H1 (cell line): ENCODE measurements at regions not wholly inside any gene's neighbourhood (a gene's known extent, or its start where the extent isn't known, plus 50 kb on each side); places are given as distances from the start of the nearest gene placed in this dataset.

Source experiments
- CTCF ChIA-PET: fragments of 300-600 bp; sonication (Branson Sonifier 250); formaldehyde crosslinking; loops from one replicate; lab custom pipeline; 2021; ENCODE audit not compliant: partially characterized antibody; lab: Charles Lee
- POLR2A ChIA-PET: fragments of 300-600 bp; sonication (Branson Sonifier 250); formaldehyde crosslinking; loops from one replicate; lab custom pipeline; 2021; ENCODE audit warnings: inconsistent platforms; ENCODE audit not compliant: partially characterized antibody; lab: Charles Lee
- DNase-seq, 2 experiments: peaks; one replicate each; pipeline versions ENCODE4 v3.0.0 to v3.0.0-alpha.2; 2010 to 2022; ENCODE audit warnings: low spot score in 2 of 2, low read depth in 1 of 2, mixed read lengths in 1 of 2
- FAIRE-seq: peaks from 2 replicates; lab custom pipeline; 2011; peaks lifted over from hg19 to GRCh38; lab: Jason Lieb, UNC
- H2AFZ ChIP-seq: 2 replicates; pipeline ENCODE4 v1.8.1; 2012; ENCODE audit warnings: low read length, inconsistent platforms
- H2AK5ac ChIP-seq: 2 replicates; pipeline ENCODE4 v1.6.1; 2013; ENCODE audit warnings: low read depth, low read length
- H2BK120ac ChIP-seq: replicated peaks from 2 replicates; pipeline ENCODE3; 2013; ENCODE audit warnings: low read depth, low read length, inconsistent platforms
- H2BK12ac ChIP-seq: 2 replicates; pipeline ENCODE4 v1.6.1; 2013; ENCODE audit warnings: low read depth, low read length
- H2BK15ac ChIP-seq: 2 replicates; pipeline ENCODE4 v1.6.1; 2013; ENCODE audit warnings: low read length
- H2BK20ac ChIP-seq: 2 replicates; pipeline ENCODE4 v1.6.1; 2013; ENCODE audit warnings: low read length
- H2BK5ac ChIP-seq: 2 replicates; pipeline ENCODE4 v1.6.1; 2013; ENCODE audit warnings: low read depth, low read length
- H3K14ac ChIP-seq: 2 replicates; pipeline ENCODE4 v1.6.1; 2013; ENCODE audit warnings: inconsistent platforms; ENCODE audit not compliant: insufficient read length
- H3K18ac ChIP-seq: 2 replicates; pipeline ENCODE4 v1.6.1; 2013; ENCODE audit warnings: low read length; ENCODE audit errors: extremely low read depth
- H3K23ac ChIP-seq: 2 replicates; pipeline ENCODE4 v1.6.1; 2013; ENCODE audit warnings: inconsistent platforms; ENCODE audit not compliant: insufficient read length
- H3K23me2 ChIP-seq: 2 replicates; pipeline ENCODE4 v1.6.1; 2013; ENCODE audit warnings: low read depth, low read length
- H3K27ac ChIP-seq: 2 replicates; pipeline ENCODE4 v1.6.1; 2011; ENCODE audit warnings: low read depth, low read length, inconsistent platforms
- H3K27me3 ChIP-seq, 4 experiments: replicated peaks in 1 of 4; 1 replicate in 1 of 4; 2 replicates in 3 of 4; pipeline versions ENCODE4 v1.6.1 to v1.8.1; 2011 to 2013; ENCODE audit warnings: low read length in 3 of 4, mild to moderate bottlenecking in 3 of 4, inconsistent platforms in 2 of 4, mixed read lengths in 2 of 4, moderate library complexity in 1 of 4; ENCODE audit not compliant: control insufficient read depth in 3 of 4, insufficient read depth in 3 of 4; ENCODE audit errors: extremely low read depth in 1 of 4
- H3K36me3 ChIP-seq, 4 experiments: 2 replicates each; pipeline versions ENCODE4 v1.6.1 to v1.8.1; 2011 to 2013; ENCODE audit warnings: mild to moderate bottlenecking in 4 of 4, low read length in 3 of 4, moderate library complexity in 2 of 4, control low read depth in 1 of 4, inconsistent platforms in 1 of 4; ENCODE audit not compliant: insufficient read depth in 4 of 4, control insufficient read depth in 2 of 4
- H3K4ac ChIP-seq: replicated peaks from 2 replicates; pipeline ENCODE3; 2013; ENCODE audit warnings: low read length, low read depth, mixed read lengths, inconsistent platforms; ENCODE audit not compliant: insufficient read length
- H3K4me1 ChIP-seq, 4 experiments: replicated peaks in 1 of 4; 1 replicate in 1 of 4; 2 replicates in 3 of 4; pipeline versions ENCODE4 v1.6.1 to v1.8.1; 2011 to 2013; ENCODE audit warnings: low read length in 3 of 4, inconsistent platforms in 2 of 4, mixed read lengths in 1 of 4; ENCODE audit not compliant: insufficient read depth in 4 of 4, control insufficient read depth in 3 of 4
- H3K4me2 ChIP-seq, 2 experiments: 2 replicates each; pipeline versions ENCODE4 v1.6.1 to v1.8.1; 2011 to 2013; ENCODE audit warnings: low read depth in 2 of 2, low read length in 2 of 2, control low read depth in 1 of 2, inconsistent platforms in 1 of 2, mild to moderate bottlenecking in 1 of 2; ENCODE audit not compliant: insufficient read depth in 1 of 2
- H3K4me3 ChIP-seq, 4 experiments: fragments of 200-600, 300-600 bp in 1 of 4; sonication (generic), shearing (Covaris generic), sonication (Bioruptor Twin) in 1 of 4; 2 replicates each; pipeline versions ENCODE4 v1.5.1 to v1.8.1; 2011 to 2016; ENCODE audit warnings: low read length in 4 of 4, low read depth in 3 of 4, control low read depth in 2 of 4, inconsistent platforms in 2 of 4, mild to moderate bottlenecking in 2 of 4, mixed read lengths in 1 of 4, moderate library complexity in 1 of 4; ENCODE audit not compliant: insufficient read depth in 2 of 4; ENCODE audit errors: extremely low read depth in 1 of 4
- H3K56ac ChIP-seq: replicated peaks from 2 replicates; pipeline ENCODE3; 2013; ENCODE audit warnings: low read depth, mild to moderate bottlenecking, mixed read lengths, low read length, inconsistent platforms; ENCODE audit not compliant: insufficient read length
- H3K79me1 ChIP-seq: 2 replicates; pipeline ENCODE4 v1.6.1; 2013; ENCODE audit warnings: low read depth, low read length, control low read depth
- H3K79me2 ChIP-seq, 2 experiments: 2 replicates each; pipeline versions ENCODE4 v1.6.1 to v1.8.1; 2012 to 2013; ENCODE audit warnings: low read length in 2 of 2, mild to moderate bottlenecking in 2 of 2, inconsistent platforms in 1 of 2; ENCODE audit not compliant: insufficient read depth in 2 of 2, control insufficient read depth in 1 of 2
- H3K9ac ChIP-seq, 4 experiments: replicated peaks in 1 of 4; 1 replicate in 1 of 4; 2 replicates in 3 of 4; pipeline versions ENCODE4 v1.6.1 to v1.8.1; 2011 to 2013; ENCODE audit warnings: low read depth in 3 of 4, low read length in 3 of 4, control low read depth in 2 of 4, mild to moderate bottlenecking in 2 of 4, moderate library complexity in 2 of 4, inconsistent platforms in 1 of 4; ENCODE audit errors: extremely low read depth in 1 of 4
- H3K9me3 ChIP-seq, 2 experiments: 2 replicates each; pipeline versions ENCODE4 v1.6.1 to v1.8.1; 2012 to 2013; ENCODE audit warnings: mild to moderate bottlenecking in 2 of 2, moderate library complexity in 2 of 2, control low read depth in 1 of 2, inconsistent platforms in 1 of 2, low read depth in 1 of 2, low read length in 1 of 2, mixed read lengths in 1 of 2; ENCODE audit not compliant: insufficient read depth in 2 of 2
- H4K20me1 ChIP-seq, 2 experiments: replicated peaks in 1 of 2; 2 replicates each; pipeline versions ENCODE3 to v1.8.1; 2011 to 2013; ENCODE audit warnings: inconsistent platforms in 2 of 2, low read length in 2 of 2, mild to moderate bottlenecking in 1 of 2; ENCODE audit not compliant: insufficient read depth in 2 of 2, control insufficient read depth in 1 of 2
- H4K5ac ChIP-seq: 2 replicates; pipeline ENCODE4 v1.6.1; 2013; ENCODE audit warnings: low read length, low read depth, mixed read lengths, inconsistent platforms; ENCODE audit not compliant: insufficient read length
- H4K8ac ChIP-seq: 2 replicates; pipeline ENCODE4 v1.8.0; 2013; ENCODE audit warnings: mild to moderate bottlenecking, moderate library complexity, low read length, inconsistent platforms; ENCODE audit not compliant: insufficient read depth; ENCODE audit errors: extremely low read depth
- H4K91ac ChIP-seq: replicated peaks from 2 replicates; pipeline ENCODE3; 2013; ENCODE audit warnings: low read length, mixed read lengths, inconsistent platforms; ENCODE audit not compliant: insufficient read length
- EGR1 ChIP-seq: IDR thresholded peaks from 2 replicates; pipeline ENCODE4 v1.6.1; 2011; ENCODE audit warnings: low read depth, low read length, borderline replicate concordance
- HDAC6 ChIP-seq: IDR thresholded peaks from one replicate; pipeline ENCODE4 v1.7.1; 2012; ENCODE audit warnings: low read depth, mild to moderate bottlenecking, inconsistent platforms, low read length, moderate library complexity
- JUN ChIP-seq: IDR thresholded peaks from 2 replicates; pipeline ENCODE4 v1.6.1; 2011; ENCODE audit warnings: low read depth, mild to moderate bottlenecking, improper control_type of control experiment, low read length
- KDM5A ChIP-seq: fragments of 200-600 bp; IDR thresholded peaks from 2 replicates; pipeline ENCODE4 v1.7.1; 2012; ENCODE audit warnings: mild to moderate bottlenecking, low read length, inconsistent platforms, mixed read lengths
- NANOG ChIP-seq: IDR thresholded peaks from 2 replicates; pipeline ENCODE4 v1.6.1; 2011; ENCODE audit warnings: low read length, low read depth, mild to moderate bottlenecking, inconsistent platforms; ENCODE audit not compliant: insufficient read depth, poor library complexity, severe bottlenecking
- RFX5 ChIP-seq: IDR thresholded peaks from 2 replicates; pipeline ENCODE4 v1.6.1; 2011; ENCODE audit warnings: low read depth, low read length, improper control_type of control experiment, borderline replicate concordance
- TAF1 ChIP-seq: IDR thresholded peaks from 2 replicates; pipeline ENCODE4 v1.6.1; 2011; ENCODE audit warnings: mild to moderate bottlenecking, low read depth, low read length
- TBP ChIP-seq: IDR thresholded peaks from 2 replicates; pipeline ENCODE4 v1.6.1; 2011; ENCODE audit warnings: low read depth, low read length, improper control_type of control experiment
- YY1 ChIP-seq: IDR thresholded peaks from 2 replicates; pipeline ENCODE4 v1.6.1; 2011; ENCODE audit warnings: low read depth, mild to moderate bottlenecking, low read length
- ZNF274 ChIP-seq: IDR thresholded peaks from 2 replicates; pipeline ENCODE4 v1.7.0; 2012; ENCODE audit warnings: low read length, borderline replicate concordance; ENCODE audit errors: extremely low read depth
- WGBS, 2 experiments: shearing (Covaris generic) in 1 of 2; methylation state at CpG; one replicate each; pipeline versions ENCODE4 v1.1.6 to v1.1.7; 2013 to 2015; ENCODE audit warnings: low lambda C conversion rate in 2 of 2, mixed read lengths in 2 of 2, inconsistent platforms in 1 of 2, low coverage in 1 of 2, missing lambda C conversion rate in 1 of 2; ENCODE audit not compliant: insufficient replicate concordance in 2 of 2, insufficient coverage in 1 of 2, insufficient read length in 1 of 2; ENCODE audit errors: extremely low coverage in 1 of 2, missing lambda C conversion rate in 1 of 2; 5-methylcytosine and 5-hydroxymethylcytosine counted together

GRCh38 chr3:10585945-10586344 is 80.6 kb upstream of the ATP2B2 start:
- POLR2A ChIA-PET: no interaction called here
- 75% methylated on average over 1 of the region's 1 CpG; no CpG with 5 or more reads in 1 of the 2 experiments for WGBS, 2 experiments
- H2BK12ac ChIP-seq: no peak overlapping the region
- no peaks in the 10 kb centered on the region for H3K9me3 ChIP-seq
- H3K4me2 ChIP-seq: no peak overlapping the region
- H3K79me1 ChIP-seq: no peaks in the 10 kb centered on the region
- DNase-seq: no peak
- H3K4ac ChIP-seq: no peak overlapping the region
- H3K23ac ChIP-seq: no peak overlapping the region
- no peak overlapping the region for H3K4me3 ChIP-seq
- H2AFZ ChIP-seq: no peak overlapping the region
- H4K5ac ChIP-seq: no peak overlapping the region
- no peaks in the 10 kb centered on the region for H3K23me2 ChIP-seq
- no peak overlapping the region for H3K18ac ChIP-seq
- no peak overlapping the region for H2BK120ac ChIP-seq
- no peak overlapping the region for H2BK5ac ChIP-seq
- no peaks in the 10 kb centered on the region; a peak in 1 of 7 replicates for H3K4me1 ChIP-seq
- H3K36me3 ChIP-seq: no peaks in the 10 kb centered on the region
- no peak overlapping the region for H2AK5ac ChIP-seq
- CTCF ChIA-PET: interaction anchor here (0.8 to 5.0 kb wide), 4 partner anchors 11 to 162 kb away, joined by 3 to 20 read pairs (median 3); no protein-coding TSS in a partner anchor
- no peak overlapping the region for H2BK20ac ChIP-seq
- H3K14ac ChIP-seq: no peak overlapping the region
- no peak for FAIRE-seq
- H3K9ac ChIP-seq: no peak overlapping the region
- H3K27me3 ChIP-seq: no peaks in the 10 kb centered on the region
- no peak overlapping the region for H3K56ac ChIP-seq
- no peak overlapping the region for H4K91ac ChIP-seq
- no peak overlapping the region for H3K27ac ChIP-seq
- no peaks in the 10 kb centered on the region for H4K20me1 ChIP-seq
- H4K8ac ChIP-seq: no peak overlapping the region
- no peak overlapping the region for H2BK15ac ChIP-seq
- H3K79me2 ChIP-seq: no peaks in the 10 kb centered on the region
- no peak for TF ChIP-seq RFX5
- TF ChIP-seq EGR1: no peak
- TF ChIP-seq YY1: no peak
- TF ChIP-seq ZNF274: no peak
- TF ChIP-seq TAF1: no peak
- no peak for TF ChIP-seq KDM5A
- TF ChIP-seq NANOG: no peak
- TF ChIP-seq HDAC6: no peak
- TF ChIP-seq JUN: no peak
- TF ChIP-seq TBP: no peak
- TF ChIP-seq, all 59 proteins: peak for 0
